GM19328 (cell line): ENCODE measurements at regions not wholly inside any gene's neighbourhood (a gene's known extent, or its start where the extent isn't known, plus 50 kb on each side); places are given as distances from the start of the nearest gene placed in this dataset.

Experiments used
- ATAC-seq: cut with Tn5 transposase; IDR thresholded peaks from one replicate; pipeline ENCODE4 v1.9.1; 2021; ENCODE audit warnings: mild to moderate bottlenecking, moderate library complexity; ENCODE audit not compliant: unreplicated experiment

DNA sequence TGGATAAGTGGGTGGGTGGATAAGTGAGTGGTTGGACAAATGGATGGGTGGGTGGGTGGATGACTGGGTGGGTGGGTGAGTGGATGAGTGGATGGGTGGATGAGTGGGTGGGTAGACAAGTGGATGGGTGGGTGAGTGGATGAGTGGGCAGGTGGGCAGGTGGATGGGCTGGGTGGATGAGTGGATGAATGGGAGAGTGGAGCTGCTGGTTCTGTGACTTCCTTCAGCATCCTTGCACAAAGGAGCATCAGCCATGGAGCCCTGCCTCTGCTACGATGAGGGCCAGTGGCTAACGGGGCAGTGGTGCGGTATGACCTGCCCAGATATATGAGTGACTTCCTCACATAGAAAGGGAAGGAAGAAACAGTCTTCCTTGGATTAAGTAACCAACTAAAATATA lies 398.7 kb upstream of the IRX4 start:
- ATAC-seq = no peak

DNA sequence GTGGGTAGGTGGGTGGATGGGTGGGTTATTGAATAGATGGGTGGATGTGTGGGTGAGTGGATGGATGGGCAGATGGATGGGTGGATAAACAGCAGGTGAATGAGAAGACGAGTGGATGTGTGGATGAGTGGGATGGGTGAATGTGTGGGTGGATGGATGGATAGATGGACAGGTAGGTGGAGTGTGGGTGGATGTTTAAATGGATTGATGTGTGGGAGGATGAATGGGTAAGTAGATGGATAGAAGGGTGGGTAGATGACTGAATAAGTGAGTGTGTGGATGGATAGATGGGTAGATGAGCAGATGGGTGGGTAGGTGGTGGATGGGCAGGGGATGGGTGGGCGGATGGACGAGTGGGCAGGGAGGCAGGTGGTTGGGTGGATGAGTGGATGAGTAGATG lies 397.6 kb upstream of the IRX4 start:
- no peak for ATAC-seq

DNA sequence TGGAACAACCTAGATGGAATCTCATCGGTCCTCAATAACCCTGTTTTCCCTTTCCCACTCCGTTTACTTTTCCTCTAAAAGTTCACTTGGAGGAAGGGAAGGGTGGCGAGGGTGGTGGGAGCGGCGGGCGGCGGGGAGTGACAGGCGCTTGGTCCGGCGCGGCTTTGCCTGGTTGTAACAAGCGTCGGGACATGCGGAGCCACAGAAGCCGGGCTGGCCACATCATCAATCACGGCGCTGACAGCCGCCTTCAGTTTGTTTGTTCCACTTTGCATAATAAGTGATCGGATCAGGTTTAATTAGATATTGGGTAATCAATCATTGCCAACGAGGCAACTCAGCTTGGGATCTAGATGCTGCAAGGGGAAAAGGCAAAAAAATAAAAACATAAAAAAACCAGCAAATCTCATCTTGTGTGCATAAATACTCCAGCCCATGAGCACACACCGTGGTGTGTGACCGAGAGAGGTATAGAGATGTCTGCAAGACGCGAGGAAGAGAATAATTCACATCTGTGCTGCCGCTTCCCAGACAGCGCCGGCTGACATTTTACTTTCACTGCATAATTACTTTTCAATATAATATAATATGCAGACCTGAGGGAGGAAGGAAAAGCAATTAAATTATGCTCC lies 396.2 kb upstream of the IRX4 start:
- ATAC-seq = no peak

DNA sequence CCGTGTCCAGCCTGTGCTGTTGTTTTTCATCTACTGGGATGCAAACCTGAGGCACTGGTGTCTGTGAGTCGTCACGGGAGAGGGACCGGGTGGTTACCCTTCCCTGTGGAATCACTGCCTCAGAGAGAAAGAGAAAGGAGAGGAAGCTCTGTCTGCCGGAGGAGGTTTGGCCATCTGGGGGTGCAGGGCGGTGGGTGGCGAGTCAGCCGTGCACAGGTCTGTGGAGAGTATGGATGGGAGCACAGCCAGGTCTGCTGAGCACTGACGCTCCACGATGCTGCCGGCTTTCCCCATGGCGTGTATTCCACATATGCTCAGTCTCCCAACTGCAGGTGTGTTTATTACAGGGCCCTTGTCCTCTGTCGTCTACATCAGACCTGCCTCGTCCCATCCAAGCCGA lies 395.2 kb upstream of the IRX4 start:
- ATAC-seq = no peak

DNA sequence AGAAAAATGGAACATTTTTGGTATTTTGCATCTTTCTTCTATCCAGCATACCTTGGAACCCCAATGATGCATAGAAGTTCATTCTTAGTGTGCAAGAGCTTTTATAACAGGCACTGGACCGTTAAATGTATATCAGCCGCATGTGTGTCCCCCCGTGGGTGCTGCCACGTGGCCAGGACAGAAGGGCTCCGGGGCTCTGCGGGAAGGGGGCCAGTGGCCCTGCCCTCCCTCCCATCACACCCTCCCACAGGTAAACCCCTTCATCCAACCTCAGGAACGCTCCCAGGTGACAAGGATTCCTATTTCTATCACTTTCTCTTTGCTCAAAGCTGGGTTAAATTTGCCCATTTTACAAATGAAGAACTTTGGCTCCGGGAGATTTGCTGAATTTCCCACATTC lies 393.4 kb upstream of the IRX4 start:
- no peak for ATAC-seq

DNA sequence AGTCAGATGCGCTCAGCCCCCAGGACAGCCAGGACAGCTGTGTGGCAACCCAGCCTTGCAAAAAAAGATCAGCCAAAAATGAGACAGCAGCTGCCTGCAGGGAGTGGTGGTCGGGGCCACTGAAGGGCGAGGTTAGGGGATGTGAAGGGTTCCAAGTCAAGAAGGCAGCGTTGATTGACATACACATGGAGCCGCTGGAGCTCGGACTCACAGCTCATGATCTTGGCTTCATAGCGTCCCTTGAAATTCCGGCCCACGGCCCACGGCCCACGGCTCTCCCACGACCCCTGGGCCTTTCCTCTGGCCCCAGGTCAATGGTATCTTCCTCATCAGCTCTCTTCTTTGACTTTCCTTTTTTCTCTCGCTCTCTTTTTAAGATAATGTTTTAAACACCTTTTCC lies 390.0 kb upstream of the IRX4 start:
- no peak for ATAC-seq

DNA sequence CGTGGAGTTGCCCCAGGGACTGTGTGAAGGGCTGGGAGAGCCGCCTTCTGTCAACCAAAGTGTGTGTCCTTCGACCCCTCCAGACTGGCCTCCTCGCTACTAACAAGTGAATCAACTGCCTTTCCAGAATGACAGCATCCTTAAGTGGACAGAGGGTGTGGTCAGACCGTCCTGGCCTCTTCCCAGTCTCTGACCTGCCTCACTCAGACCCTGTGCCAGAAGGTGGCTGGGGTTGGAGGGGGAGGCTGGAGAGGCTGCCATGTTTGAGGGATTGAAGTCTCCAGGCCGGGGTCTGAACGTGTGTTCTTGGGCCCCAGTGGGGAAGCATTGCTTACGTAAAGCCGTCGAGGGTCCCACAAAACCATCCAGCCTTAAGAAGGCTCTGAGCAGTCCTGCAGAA lies 389.3 kb upstream of the IRX4 start:
- no peak for ATAC-seq

DNA sequence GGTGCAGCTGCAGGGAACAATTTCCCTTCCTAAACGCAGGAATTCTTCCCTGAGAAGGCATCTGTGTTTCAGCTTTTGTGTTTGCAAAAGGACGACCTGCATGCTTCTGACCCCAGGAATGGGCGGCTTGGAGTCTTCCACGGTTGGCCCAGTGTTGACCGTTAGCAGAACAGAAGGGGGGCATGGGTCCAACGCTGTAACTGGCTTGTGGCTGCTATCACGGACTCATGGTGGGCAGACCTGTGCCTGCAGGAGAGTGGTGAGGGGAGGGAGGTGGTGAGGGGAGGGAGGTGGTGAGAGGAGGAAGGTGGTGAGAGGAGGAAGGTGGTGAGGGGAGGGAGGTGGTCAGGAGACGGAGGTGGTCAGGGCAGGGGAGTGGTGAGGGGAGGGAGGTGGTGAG lies 388.6 kb upstream of the IRX4 start:
- no peak for ATAC-seq

DNA sequence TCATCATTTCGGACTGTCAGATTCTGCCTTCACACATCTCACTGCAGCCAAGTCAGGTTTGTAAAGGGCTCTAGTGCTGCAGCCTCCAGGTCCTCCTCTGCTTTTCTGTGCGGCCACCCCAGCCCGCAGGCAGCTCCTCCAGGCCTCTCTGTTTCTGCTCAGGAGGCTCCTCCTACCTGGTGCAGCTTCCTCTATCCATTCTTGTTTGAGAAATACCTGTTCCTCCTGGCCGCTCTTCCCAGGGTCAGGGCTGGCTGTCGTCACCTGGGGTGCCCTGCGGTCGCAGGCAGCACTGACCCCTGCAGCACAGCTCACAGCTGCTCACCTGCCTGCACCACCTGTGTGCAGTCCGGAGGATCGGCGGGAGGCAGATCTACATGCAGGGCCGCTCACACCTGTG lies 387.7 kb upstream of the IRX4 start:
- ATAC-seq = no peak

DNA sequence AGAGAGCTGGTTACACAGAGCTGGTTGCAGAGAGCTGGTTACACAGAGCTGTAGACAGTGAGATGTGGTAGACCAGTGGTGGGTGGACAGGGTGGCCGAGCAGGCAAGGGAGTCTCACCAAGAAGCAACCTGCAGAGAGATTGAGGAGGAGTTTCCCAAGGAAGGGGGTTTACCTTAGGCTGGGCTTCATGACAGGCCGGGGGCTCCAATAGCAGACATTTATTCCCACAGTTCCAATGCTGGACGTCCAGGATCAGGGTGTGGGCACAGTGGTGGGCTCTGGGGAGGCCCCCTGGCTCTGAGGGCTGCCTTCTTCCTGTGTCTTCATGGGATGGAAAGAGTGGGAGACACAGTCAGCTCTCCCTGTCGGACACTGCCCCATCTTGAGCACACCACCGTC lies 386.9 kb upstream of the IRX4 start:
- ATAC-seq = no peak

DNA sequence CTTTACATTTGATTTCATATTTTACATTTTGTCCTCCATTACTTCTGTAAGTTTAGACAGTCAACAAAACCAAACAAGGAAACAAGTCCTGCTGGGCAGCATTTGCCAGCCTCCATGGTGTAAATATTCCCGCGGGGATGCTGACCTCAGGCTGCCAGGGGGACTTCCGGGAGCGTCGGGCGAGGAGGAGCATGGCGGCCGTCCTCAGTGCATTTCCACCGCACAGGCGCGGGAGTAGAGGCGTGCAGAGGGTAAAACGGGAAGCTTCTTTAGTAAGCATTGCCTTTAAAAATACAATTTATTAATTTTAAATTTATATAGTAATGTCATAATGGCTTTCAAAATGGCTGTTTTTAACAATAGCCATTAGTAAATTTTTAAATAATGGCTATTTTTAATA lies 385.3 kb upstream of the IRX4 start:
- no peak for ATAC-seq

DNA sequence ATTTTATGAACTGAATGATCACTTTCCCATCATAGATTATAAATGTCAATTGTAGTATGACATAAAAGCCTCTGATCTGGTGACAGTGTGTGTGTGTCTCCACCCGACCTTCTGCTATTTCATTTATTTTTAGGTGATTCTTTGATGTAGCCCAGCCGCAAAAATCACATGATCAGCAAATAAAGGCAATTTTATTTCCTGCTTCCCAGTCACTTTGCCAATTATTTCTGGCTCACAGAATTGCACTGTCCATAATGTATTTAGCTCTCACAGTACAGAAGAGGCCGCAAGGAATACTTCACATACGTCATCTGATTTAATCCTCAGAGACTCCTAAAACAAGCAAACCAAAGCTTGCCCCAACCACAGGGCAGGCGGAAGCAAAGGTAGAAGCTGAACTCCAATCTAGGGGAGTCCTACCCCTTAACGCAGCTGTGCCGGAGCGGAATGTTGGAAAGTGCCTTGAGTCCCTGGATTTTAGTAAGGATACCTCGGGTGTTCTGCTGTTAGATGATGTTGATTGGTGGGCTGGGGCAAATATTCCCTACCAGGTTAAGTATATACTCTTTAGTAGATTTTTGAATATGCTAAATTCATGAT lies 384.0 kb upstream of the IRX4 start:
- no peak for ATAC-seq

DNA sequence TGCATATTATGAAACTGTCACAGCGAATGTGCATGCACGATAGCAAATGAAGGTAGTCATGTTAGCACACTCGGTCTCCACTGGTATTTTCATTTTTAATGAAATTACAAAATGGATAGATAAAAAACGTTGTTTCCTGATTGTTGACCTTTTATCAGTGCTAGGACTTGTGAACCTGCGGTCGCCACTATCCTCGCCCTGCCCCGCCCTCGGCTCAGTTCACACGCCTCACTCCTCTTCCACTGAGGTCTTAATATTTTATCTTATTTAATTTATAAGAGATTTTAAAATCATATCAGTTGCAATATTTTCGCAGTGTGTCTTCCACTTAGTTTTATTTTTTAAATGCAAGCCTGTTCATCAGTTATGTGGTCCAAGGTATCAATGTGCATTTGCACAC lies 382.6 kb upstream of the IRX4 start:
- ATAC-seq = no peak

DNA sequence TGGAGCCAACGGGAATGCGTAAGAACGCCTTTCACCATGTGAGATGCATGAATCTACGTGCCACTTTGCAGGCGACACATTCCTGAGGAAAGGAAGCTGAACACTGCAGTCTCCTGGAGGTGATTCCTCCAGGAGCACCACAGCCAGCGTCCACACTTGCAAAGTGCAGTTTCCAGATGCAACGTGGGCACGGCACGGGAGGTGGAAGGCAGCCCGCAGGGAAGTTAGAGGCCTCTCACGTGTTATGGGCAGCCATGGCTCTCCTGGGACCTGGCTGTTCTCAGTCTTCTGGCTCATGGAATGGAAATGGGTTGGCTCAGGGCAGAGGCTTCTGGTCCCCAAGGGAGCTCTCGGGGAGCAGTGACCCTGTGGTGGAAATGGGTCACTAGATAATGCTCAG lies 381.0 kb upstream of the IRX4 start:
- no peak for ATAC-seq

DNA sequence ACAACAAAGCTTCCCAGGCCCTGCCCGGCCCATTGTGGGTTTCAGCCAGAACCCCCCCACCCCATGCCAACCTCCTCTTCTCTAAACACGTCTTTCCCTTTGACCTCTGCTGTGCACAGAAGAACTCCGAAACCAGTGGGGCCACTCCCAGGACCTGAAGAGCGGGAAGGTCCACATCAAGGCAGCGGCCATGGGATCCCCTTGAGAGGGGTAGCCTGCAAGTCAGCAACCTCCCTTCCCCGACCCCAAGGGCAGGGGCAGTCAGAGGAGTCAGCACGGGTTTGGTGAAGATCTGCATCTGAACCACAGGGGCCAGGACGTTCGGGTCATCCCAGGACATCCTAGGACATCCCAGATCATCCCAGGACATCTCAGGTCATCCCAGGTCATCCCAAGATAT lies 379.9 kb upstream of the IRX4 start:
- ATAC-seq = no peak

DNA sequence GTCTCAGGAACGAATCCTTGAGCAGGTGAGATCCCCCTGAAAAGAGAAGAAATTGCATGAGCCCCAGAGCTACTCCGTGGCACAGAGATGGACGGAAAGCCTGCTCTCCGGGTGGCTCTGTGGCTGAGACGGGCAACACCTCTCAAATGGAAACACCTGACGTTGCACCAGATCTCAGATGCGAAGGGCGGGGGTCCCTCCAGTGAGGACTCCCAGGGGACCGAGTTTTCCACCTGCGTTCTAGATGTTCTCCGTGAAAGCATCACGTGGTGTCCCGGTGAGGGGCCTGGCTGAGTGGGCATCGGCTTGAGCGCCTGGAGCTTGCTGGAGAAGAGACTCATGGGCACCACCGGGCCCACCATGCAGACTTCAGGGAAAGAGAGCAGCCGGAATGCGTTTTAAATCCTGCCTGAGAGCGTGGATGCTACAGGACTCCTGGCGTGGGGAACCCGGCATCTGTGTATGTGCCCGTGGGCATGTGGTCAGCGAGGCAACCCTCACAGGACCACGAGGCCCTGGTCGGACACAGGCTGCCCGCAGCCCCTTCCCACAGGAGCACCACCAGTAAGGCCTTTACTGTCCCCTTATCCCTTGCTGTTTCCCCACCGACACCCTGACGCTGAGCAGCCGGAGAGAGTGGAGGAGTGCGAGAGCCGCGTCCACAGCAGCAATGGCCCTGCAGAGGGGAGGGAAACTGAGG lies 378.4 kb upstream of the IRX4 start:
- ATAC-seq = no peak

DNA sequence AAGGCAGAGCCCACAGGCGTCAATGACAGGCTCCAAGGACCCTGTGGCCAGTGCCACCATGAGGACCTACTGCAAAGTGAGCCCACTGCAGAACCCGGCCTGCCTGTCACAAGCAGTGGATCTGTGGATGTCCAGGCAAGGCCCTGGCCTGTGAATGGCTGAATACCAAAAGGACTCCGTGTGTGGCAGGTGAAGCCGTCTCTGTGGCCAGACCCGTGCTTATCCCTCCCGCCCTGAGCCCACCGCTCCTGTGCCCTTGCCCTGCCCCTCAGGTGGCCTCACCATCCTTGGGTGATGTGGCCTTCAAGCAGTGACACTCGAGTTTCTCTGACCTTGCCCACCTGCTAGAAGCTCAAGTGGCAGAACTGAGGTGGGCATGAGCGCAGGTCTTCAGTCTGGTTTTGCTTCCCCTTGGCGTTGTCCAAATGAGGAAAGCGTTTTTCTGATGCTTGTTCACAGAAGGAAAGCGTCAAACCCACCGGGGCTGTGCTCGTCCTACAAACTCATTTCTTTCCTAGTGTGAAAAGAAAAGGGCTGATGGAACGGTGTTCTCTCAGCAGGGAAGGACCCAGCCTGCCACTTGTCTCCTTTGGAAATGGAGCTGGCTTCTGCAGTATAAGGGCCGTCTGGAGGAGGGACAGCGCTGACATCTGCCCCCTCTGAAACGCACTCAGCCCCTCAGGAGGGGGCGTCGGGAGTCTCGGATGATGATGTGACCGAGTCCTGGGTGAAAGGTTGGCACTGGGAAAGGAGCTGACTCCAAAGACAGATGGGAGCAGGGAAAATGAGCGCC lies 377.7 kb upstream of the IRX4 start:
- no peak for ATAC-seq

DNA sequence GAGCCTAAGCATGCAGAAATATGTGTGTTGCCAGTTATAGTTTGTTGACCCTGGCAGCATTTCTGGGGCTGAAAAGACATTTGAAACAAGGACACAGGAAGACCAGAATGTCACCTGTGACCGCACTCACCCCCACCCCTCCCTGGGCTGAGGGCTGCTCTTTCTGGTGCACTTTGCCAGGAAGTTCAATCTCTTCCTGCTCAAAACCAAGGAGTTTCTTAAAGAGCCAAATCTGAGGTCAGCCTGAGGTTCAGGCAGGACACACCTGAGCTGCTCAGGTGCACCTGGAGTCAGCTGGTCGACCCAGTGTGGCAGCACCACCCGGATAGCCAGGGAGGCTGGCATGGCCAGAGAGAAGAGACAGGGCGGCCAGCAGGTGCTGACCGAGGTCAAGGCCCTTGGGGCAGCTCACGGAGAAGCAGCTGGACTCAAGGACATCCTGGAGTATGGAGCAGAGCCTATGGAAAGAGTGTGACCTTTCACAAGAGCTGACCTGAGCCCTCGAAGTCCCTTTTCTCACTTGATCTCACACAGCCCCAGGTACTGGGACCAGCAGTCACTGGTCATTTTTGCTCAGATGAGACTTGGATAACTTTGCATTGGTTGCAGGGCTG lies 376.9 kb upstream of the IRX4 start:
- no peak for ATAC-seq

DNA sequence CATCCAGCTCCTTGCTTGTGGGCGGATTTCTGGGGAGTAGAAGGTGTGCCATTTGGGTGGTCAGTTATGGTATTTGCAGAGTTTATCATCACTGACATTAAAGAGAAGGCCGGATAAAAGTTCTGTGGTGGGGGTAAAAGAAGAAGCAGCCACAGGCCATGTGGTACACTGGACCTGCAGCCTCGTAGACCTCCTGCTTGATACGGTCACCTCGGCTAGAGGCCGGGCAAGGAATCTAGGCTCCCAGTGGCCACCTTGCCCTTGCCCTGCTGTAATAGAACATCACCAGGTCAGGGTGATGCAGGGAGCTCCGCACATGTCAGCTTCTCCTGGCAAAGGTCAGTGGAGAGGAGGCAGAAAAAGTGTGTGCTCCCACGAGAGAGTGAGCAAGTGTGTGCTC lies 376.1 kb upstream of the IRX4 start:
- ATAC-seq = no peak

DNA sequence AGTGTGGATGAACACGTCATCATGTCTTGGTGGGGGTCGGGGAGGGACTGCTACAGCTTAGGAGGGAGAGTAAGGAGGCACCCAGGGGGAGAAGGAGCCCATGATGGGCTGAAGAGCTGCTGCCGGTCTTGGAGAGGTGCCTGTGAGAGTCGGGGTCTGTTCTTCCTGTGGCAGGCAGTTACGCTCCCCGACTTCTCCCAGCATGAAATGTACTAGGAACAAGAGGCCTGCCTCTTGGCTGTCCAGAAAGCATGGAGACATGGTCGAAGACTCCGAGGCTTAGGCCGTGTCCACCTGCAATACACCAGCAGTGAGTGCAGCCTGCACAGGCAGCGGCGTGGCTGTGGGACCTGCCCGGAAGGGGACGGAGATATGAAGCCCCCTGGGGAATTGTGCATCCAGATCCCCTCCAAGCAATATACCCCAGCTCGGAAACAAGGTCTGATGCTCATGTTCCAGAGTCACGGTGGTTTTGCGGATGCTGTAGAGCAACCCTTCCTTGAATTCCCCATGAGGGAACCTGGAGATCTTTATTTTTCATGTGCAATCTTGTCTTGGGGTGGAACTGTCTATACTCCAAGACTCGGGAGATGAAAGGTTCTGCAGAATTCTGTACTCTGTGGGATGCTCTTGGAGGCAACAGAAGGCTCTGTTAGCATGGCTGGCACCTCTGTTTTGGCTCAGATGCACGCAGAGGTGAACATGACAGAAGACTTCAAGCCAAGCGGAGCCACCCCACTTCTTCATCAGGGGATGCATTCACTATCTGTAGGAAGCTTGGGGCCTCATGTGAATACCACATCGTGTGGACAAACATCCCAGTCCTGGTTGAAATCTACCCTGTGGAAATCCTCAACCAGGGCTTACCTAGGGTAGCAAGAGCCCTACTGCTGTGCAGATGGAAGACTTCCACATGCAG lies 374.9 kb upstream of the IRX4 start:
- no peak for ATAC-seq
